CD4-positive, alpha-beta memory T cell (primary cell): ENCODE measurements at regions not wholly inside any gene's neighbourhood (a gene's known extent, or its start where the extent isn't known, plus 50 kb on each side); places are given as distances from the start of the nearest gene placed in this dataset.

Source experiments
- CTCF ChIA-PET: fragments of 350-600 bp; sonication (Branson Sonifier 250); formaldehyde crosslinking; loops from one replicate; lab custom pipeline; 2021; ENCODE audit warnings: inconsistent platforms; ENCODE audit not compliant: partially characterized antibody; lab: Charles Lee
- POLR2A ChIA-PET: fragments of 350-600 bp; sonication (Branson Sonifier 250); formaldehyde crosslinking; loops from one replicate; lab custom pipeline; 2021; ENCODE audit not compliant: partially characterized antibody; lab: Charles Lee
- DNase-seq, 5 donors: peaks; one replicate each; pipeline versions ENCODE4 v3.0.0 to v3.0.0-alpha.2; 2020 to 2022; ENCODE audit warnings: mixed read lengths in 1 of 5
- H3K27ac ChIP-seq: one replicate; pipeline ENCODE4 v1.7.0; 2013; ENCODE audit warnings: low read depth, low read length
- H3K27me3 ChIP-seq: 2 replicates; pipeline ENCODE4 v1.7.0; 2013; ENCODE audit warnings: mild to moderate bottlenecking, low read length, moderate library complexity; ENCODE audit not compliant: insufficient read depth
- H3K36me3 ChIP-seq: 2 replicates; pipeline ENCODE4 v1.7.0; 2013; ENCODE audit warnings: mild to moderate bottlenecking, low read length, moderate library complexity; ENCODE audit not compliant: insufficient read depth
- H3K4me1 ChIP-seq: 2 replicates; pipeline ENCODE4 v1.7.0; 2013; ENCODE audit warnings: mild to moderate bottlenecking, low read length, moderate library complexity; ENCODE audit not compliant: insufficient read depth
- H3K4me3 ChIP-seq, 2 donors: one replicate each; pipeline ENCODE4 v1.7.0; 2013; ENCODE audit warnings: low read length in 2 of 2, mild to moderate bottlenecking in 1 of 2
- H3K9me3 ChIP-seq, 2 donors: one replicate each; pipeline ENCODE4 v1.7.0; 2013; ENCODE audit warnings: low read length in 2 of 2, control low read depth in 1 of 2; ENCODE audit not compliant: control insufficient read depth in 1 of 2
- H3K27ac Mint-ChIP-seq, 7 donors: one replicate each; pipeline ENCODE4 v1.8.0; 2020 to 2021; ENCODE audit warnings: mixed read lengths in 7 of 7, mild to moderate bottlenecking in 6 of 7, inconsistent platforms in 3 of 7, moderate library complexity in 3 of 7
- H3K27me3 Mint-ChIP-seq, 2 donors: one replicate each; pipeline ENCODE4 v1.8.0; 2020 to 2021; ENCODE audit warnings: mixed read lengths in 2 of 2
- H3K36me3 Mint-ChIP-seq, 2 donors: one replicate each; pipeline ENCODE4 v1.8.0; 2020 to 2021; ENCODE audit warnings: mixed read lengths in 2 of 2, inconsistent platforms in 1 of 2, mild to moderate bottlenecking in 1 of 2
- H3K4me1 Mint-ChIP-seq, 4 donors: one replicate each; pipeline ENCODE4 v1.8.0; 2020 to 2021; ENCODE audit warnings: mixed read lengths in 4 of 4, mild to moderate bottlenecking in 1 of 4
- H3K4me3 Mint-ChIP-seq, 8 donors: one replicate each; pipeline ENCODE4 v1.8.0; 2020 to 2021; ENCODE audit warnings: mixed read lengths in 8 of 8, mild to moderate bottlenecking in 7 of 8, moderate library complexity in 6 of 8, inconsistent platforms in 3 of 8
- H3K9me3 Mint-ChIP-seq, 8 donors: one replicate each; pipeline ENCODE4 v1.8.0; 2020 to 2021; ENCODE audit warnings: mixed read lengths in 8 of 8, mild to moderate bottlenecking in 5 of 8, inconsistent platforms in 3 of 8, moderate library complexity in 1 of 8
- intact Hi-C: fragments of 100-400 bp; cut with micrococcal nuclease; formaldehyde crosslinking; loops from one replicate; pipeline ENCODE4 v1.15.1; 2023

DNA sequence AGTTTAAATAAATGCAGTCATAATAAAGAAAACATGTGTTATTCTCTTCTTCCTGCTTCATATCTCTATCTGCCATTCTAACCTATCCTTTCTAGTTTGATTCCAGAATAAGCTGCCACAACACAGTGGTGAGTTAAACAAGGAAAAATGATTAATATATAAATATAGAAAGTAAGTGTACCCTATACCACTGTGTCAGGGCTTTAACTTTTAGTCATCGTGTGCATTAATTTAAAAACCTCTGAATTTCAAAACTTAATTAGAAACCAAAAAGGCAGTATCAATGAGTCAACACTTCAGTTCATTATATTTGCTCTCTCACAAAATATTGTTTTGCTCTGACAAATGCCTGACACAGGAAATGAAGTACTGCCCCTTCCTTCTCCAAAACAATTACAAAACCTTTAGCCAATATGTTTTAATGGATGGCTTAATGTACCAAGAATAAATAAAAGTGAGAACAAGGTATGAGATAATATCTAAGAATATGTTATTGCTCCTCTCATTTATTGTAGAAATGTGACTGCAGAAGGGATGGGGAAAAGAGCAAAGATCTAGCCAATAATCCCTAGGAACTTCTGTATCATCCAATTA, 634.8 kb downstream of the KCNT2 start:
- intact Hi-C loops: no loop called here

DNA sequence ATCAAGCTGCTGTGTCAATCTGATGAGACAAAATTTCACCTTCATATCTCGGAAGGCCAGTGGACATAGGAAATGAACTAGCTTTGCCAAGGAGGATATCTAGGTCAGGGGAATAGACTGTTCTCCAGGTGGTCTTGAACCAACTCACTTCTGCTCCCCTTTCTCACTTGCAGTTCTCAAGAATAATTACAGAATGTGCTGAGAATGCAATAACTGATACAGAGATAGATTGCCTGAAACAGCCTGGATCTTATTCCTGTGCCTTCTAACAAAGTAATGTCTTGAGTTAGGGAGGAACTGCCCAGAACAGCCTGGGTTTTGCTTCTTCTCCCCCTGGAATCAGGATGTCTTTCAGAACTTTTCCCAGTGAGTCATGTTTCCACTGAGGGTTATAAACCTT, 636.7 kb downstream of the KCNT2 start:
- no peaks in the 10 kb centered on the region for H3K36me3 ChIP-seq
- no peak overlapping the region for H3K27ac Mint-ChIP-seq
- DNase-seq: no peak
- H3K4me3 Mint-ChIP-seq: no peak overlapping the region
- POLR2A ChIA-PET: no interaction called here
- H3K27ac ChIP-seq: no peak overlapping the region
- no peaks in the 10 kb centered on the region for H3K4me1 Mint-ChIP-seq
- no peaks in the 10 kb centered on the region for H3K9me3 ChIP-seq
- H3K36me3 Mint-ChIP-seq: no peaks in the 10 kb centered on the region
- no peaks in the 10 kb centered on the region for H3K27me3 Mint-ChIP-seq
- H3K9me3 Mint-ChIP-seq: peaks cover 0 to 2% (median 0%) of the 10 kb centered on the region in 8 donors
- CTCF ChIA-PET: no interaction called here
- H3K27me3 ChIP-seq: no peaks in the 10 kb centered on the region
- intact Hi-C loops: no loop called here
- H3K4me1 ChIP-seq: no peaks in the 10 kb centered on the region
- H3K4me3 ChIP-seq: no peak overlapping the region

More for the DNA sequence above, 634.8 kb downstream of the KCNT2 start:
- Mint-ChIP-seq H3K36me3 (no peaks in the 10 kb centered on the region), H3K4me1 (no peaks in the 10 kb centered on the region), H3K27me3 (no peaks in the 10 kb centered on the region), H3K27ac (no peak overlapping the region), H3K9me3 (peaks cover 0 to 4% (median 0%) of the 10 kb centered on the region in 8 donors), H3K4me3 (no peak overlapping the region)
- H3K27me3 ChIP-seq: no peaks in the 10 kb centered on the region
- no peaks in the 10 kb centered on the region for H3K9me3 ChIP-seq
- H3K27ac ChIP-seq: no peak overlapping the region
- no peaks in the 10 kb centered on the region for H3K36me3 ChIP-seq
- ChIA-PET CTCF (no interaction called here), POLR2A (no interaction called here)
- H3K4me3 ChIP-seq: no peak overlapping the region
- H3K4me1 ChIP-seq: no peaks in the 10 kb centered on the region
- no peak for DNase-seq

DNA sequence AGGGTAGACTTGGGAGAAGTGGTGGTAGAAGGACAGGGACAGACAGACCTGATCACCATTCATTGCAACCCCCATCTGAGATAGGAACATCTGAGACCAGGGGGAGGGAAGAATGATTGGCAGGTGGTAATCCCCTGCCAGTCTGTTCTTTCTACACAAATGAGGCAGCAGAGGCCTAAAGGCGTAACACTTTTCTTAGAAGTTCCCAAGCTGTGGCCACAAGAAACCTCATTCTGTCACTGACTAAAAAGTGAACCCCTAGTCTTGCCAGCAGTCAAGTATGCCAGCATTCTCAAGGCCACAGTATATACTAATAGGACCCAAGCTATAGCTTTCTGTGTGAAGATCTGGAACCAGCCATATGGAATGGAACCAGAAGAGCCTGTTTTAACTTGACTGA, 638.0 kb downstream of the KCNT2 start:
- Mint-ChIP-seq H3K4me3 (no peak overlapping the region), H3K4me1 (no peaks in the 10 kb centered on the region)

DNA sequence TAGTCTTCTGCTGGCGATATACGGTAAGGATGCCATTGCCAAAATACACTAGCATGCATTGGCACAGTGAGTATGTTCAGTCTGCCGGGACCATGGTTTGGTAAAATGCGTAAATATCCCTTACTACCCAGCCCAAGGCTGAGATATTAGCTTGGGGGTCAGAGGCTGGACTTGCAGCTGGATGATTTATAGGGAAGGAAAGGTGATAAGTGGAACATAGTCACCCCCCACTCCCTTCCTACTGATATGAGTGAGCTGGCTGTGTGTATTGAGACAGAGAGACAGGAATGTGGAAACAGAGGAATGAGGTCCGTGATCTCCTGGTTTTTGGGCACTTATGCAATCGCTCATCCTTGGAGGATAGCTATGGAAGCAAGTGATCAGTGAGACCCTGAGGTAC, 642.8 kb downstream of the KCNT2 start:
- Mint-ChIP-seq H3K36me3 (no peaks in the 10 kb centered on the region), H3K9me3 (peaks cover 0 to 2% (median 0%) of the 10 kb centered on the region in 8 donors), H3K4me3 (no peak overlapping the region), H3K4me1 (no peaks in the 10 kb centered on the region), H3K27me3 (no peaks in the 10 kb centered on the region), H3K27ac (no peak overlapping the region)
- no peaks in the 10 kb centered on the region for H3K27me3 ChIP-seq
- intact Hi-C loops: no loop called here
- no peaks in the 10 kb centered on the region for H3K36me3 ChIP-seq
- no peak overlapping the region for H3K4me3 ChIP-seq
- H3K4me1 ChIP-seq: no peaks in the 10 kb centered on the region
- CTCF ChIA-PET: no interaction called here
- no peaks in the 10 kb centered on the region for H3K9me3 ChIP-seq
- POLR2A ChIA-PET: no interaction called here
- no peak overlapping the region for H3K27ac ChIP-seq
- no peak for DNase-seq

More for the DNA sequence above, 638.0 kb downstream of the KCNT2 start:
- CTCF ChIA-PET: no interaction called here
- Histone ChIP-seq H3K9me3 (no peaks in the 10 kb centered on the region), H3K36me3 (no peaks in the 10 kb centered on the region), H3K4me3 (no peak overlapping the region), H3K4me1 (no peaks in the 10 kb centered on the region), H3K27me3 (no peaks in the 10 kb centered on the region), H3K27ac (no peak overlapping the region)
- POLR2A ChIA-PET: no interaction called here
- H3K27ac Mint-ChIP-seq: no peak overlapping the region
- H3K9me3 Mint-ChIP-seq: peaks cover 0 to 2% (median 0%) of the 10 kb centered on the region in 8 donors
- intact Hi-C loops: no loop called here
- DNase-seq: no peak
- H3K36me3 Mint-ChIP-seq: no peaks in the 10 kb centered on the region
- no peaks in the 10 kb centered on the region for H3K27me3 Mint-ChIP-seq

DNA sequence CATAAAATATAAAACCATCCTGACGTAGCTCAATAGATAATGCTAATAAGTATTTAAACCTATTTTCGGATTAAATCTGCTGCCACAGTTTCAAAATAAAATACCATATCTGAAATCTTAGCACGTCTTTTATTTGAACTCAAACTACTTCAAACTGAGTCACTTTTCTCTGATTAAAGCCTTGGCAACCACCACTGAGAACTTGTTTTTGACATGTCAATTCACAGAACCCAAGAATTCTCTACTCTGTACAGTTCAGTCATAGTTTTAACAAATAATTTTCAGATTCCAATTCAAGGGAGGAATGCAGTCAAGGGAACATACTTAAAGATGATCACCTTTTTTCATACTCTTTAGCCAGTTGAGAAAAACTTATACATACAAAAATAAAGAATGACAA, 643.2 kb downstream of the KCNT2 start:
- H3K36me3 Mint-ChIP-seq: no peaks in the 10 kb centered on the region
- H3K4me3 ChIP-seq: no peak overlapping the region
- H3K27ac Mint-ChIP-seq: no peak overlapping the region
- DNase-seq: no peak
- no peak overlapping the region for H3K27ac ChIP-seq
- ChIA-PET CTCF (no interaction called here), POLR2A (no interaction called here)
- H3K4me1 ChIP-seq: no peaks in the 10 kb centered on the region
- H3K9me3 Mint-ChIP-seq: peaks cover 0 to 2% (median 0%) of the 10 kb centered on the region in 8 donors
- intact Hi-C loops: no loop called here
- H3K27me3 Mint-ChIP-seq: no peaks in the 10 kb centered on the region
- H3K4me1 Mint-ChIP-seq: no peaks in the 10 kb centered on the region
- no peaks in the 10 kb centered on the region for H3K9me3 ChIP-seq
- H3K27me3 ChIP-seq: no peaks in the 10 kb centered on the region
- H3K36me3 ChIP-seq: no peaks in the 10 kb centered on the region
- no peak overlapping the region for H3K4me3 Mint-ChIP-seq

DNA sequence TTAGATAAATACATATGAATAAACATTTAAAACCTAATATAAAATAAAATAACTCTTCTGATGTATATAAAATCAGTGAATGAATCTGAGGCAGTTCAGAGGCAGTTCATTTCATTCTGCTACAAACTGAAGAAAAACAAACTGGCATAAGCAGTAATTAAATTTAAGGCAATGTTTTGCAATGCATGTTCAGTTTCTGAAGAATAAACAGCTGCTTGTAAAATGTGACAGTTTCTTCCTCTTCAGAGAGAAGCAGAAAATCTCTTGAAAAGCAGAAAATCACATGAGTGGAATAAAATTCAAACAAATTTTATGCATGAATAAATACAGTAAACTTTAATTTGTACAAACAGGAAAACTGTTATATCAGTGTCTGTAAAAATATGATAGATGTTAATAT, 643.7 kb downstream of the KCNT2 start:
- no peaks in the 10 kb centered on the region for H3K9me3 ChIP-seq
- no peaks in the 10 kb centered on the region for H3K4me1 Mint-ChIP-seq
- no peak overlapping the region for H3K4me3 Mint-ChIP-seq
- intact Hi-C loops: no loop called here
- no peaks in the 10 kb centered on the region for H3K36me3 ChIP-seq
- CTCF ChIA-PET: no interaction called here
- no peak overlapping the region for H3K4me3 ChIP-seq
- H3K36me3 Mint-ChIP-seq: no peaks in the 10 kb centered on the region
- no peak for DNase-seq
- H3K4me1 ChIP-seq: no peaks in the 10 kb centered on the region
- no peak overlapping the region for H3K27ac Mint-ChIP-seq
- no peaks in the 10 kb centered on the region for H3K27me3 Mint-ChIP-seq
- H3K27me3 ChIP-seq: no peaks in the 10 kb centered on the region
- H3K9me3 Mint-ChIP-seq: peaks cover 0 to 2% (median 0%) of the 10 kb centered on the region in 8 donors
- POLR2A ChIA-PET: no interaction called here
- H3K27ac ChIP-seq: no peak overlapping the region

DNA sequence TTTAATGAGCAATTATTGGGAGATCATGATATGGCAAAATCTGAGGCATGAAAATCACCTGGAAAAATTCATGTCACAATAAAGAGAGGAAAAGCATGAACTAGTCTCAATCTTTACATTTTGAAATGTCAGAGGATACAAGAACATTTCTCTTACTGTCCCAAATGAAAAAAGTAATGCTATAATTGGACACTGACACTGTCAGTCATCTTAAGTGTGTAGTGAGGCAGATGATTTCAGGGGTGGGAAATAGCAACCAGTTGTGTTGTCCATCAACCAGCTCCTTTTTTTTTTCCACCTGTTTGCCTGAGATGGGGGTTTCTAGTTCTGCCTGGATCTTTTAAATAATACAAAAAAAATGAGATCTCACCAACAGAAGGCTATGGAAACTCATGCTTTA, 646.2 kb downstream of the KCNT2 start:
- no peaks in the 10 kb centered on the region for H3K9me3 ChIP-seq
- no peaks in the 10 kb centered on the region for H3K27me3 ChIP-seq
- H3K4me1 Mint-ChIP-seq: no peaks in the 10 kb centered on the region
- H3K36me3 Mint-ChIP-seq: no peaks in the 10 kb centered on the region
- H3K27me3 Mint-ChIP-seq: no peaks in the 10 kb centered on the region
- no peak for DNase-seq
- no peak overlapping the region for H3K4me3 ChIP-seq
- H3K4me1 ChIP-seq: no peaks in the 10 kb centered on the region
- H3K27ac ChIP-seq: no peak overlapping the region
- H3K9me3 Mint-ChIP-seq: no peaks in the 10 kb centered on the region
- H3K27ac Mint-ChIP-seq: no peak overlapping the region
- H3K4me3 Mint-ChIP-seq: no peak overlapping the region
- ChIA-PET CTCF (no interaction called here), POLR2A (no interaction called here)
- intact Hi-C loops: no loop called here
- no peaks in the 10 kb centered on the region for H3K36me3 ChIP-seq

DNA sequence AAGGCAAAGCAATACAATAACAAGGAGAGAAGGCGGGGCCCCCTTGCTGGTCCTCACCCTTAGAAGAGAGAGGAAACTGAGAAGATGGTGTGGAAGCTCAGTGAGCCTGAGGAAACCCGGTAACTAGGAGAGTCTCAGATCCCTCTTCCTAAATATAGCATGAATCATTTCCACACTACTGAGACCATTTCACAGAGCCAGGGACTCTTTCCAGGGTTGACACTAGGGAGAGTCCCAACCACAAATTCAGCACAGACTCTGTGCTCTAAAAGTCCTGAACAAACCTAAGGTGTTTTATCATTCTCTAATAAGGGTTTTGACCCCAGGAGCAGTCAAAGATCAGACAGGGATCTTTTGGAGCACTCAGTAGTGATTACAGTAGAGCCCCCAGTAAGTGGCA, 647.7 kb downstream of the KCNT2 start:
- no peaks in the 10 kb centered on the region for H3K9me3 ChIP-seq
- no peaks in the 10 kb centered on the region for H3K36me3 Mint-ChIP-seq
- no peak for DNase-seq
- H3K4me3 Mint-ChIP-seq: no peak overlapping the region
- no peaks in the 10 kb centered on the region for H3K4me1 Mint-ChIP-seq
- no peaks in the 10 kb centered on the region for H3K4me1 ChIP-seq
- no peaks in the 10 kb centered on the region for H3K27me3 Mint-ChIP-seq
- no peaks in the 10 kb centered on the region for H3K27me3 ChIP-seq
- ChIA-PET CTCF (no interaction called here), POLR2A (no interaction called here)
- no peaks in the 10 kb centered on the region for H3K36me3 ChIP-seq
- H3K4me3 ChIP-seq: no peak overlapping the region
- no peak overlapping the region for H3K27ac ChIP-seq
- intact Hi-C loops: no loop called here
- no peaks in the 10 kb centered on the region for H3K9me3 Mint-ChIP-seq
- no peak overlapping the region for H3K27ac Mint-ChIP-seq
